ENCODE measurements at regions not wholly inside any gene's neighbourhood (a gene's known extent, or its start where the extent isn't known, plus 50 kb on each side); places are given as distances from the start of the nearest gene placed in this dataset.
"Not testable (repeated sequence)": the region's sequence is repeated elsewhere in the genome, so short reads cannot be mapped to it uniquely, and the experiment has no call there.

- no peak for DNase-seq
- Mint-ChIP-seq H3K4me3 (ENCODE audit: unreplicated experiment) (no peak overlapping the region), H3K9me3 (ENCODE audit: unreplicated experiment) (peaks cover 5% of the 10 kb centered on the region), H3K27ac (ENCODE audit: unreplicated experiment) (no peak overlapping the region), H3K4me1 (ENCODE audit: low read depth, unreplicated experiment) (peaks cover 10% of the 10 kb centered on the region), H3K36me3 (ENCODE audit: unreplicated experiment) (no peaks in the 10 kb centered on the region), H3K27me3 (ENCODE audit: unreplicated experiment) (peaks cover 6% of the 10 kb centered on the region)
- TF ChIP-seq CTCF (IDR thresholded peaks at IDR 0.05; ENCODE audit: partially characterized antibody, unreplicated experiment) = no peak
These were observed 220.4 kb downstream of the VAPA start for GRCh38 chr18:10134204-10134603.

GRCh38 chr18:10134749-10135148 is 220.9 kb downstream of the VAPA start:
- H3K36me3 Mint-ChIP-seq (ENCODE audit: unreplicated experiment); H3K4me3 Mint-ChIP-seq (ENCODE audit: unreplicated experiment); H3K27ac Mint-ChIP-seq (ENCODE audit: unreplicated experiment); H3K9me3 Mint-ChIP-seq (ENCODE audit: unreplicated experiment); H3K27me3 Mint-ChIP-seq (ENCODE audit: unreplicated experiment); H3K4me1 Mint-ChIP-seq (ENCODE audit: low read depth, unreplicated experiment); DNase-seq: not testable (repeated sequence)

DNA sequence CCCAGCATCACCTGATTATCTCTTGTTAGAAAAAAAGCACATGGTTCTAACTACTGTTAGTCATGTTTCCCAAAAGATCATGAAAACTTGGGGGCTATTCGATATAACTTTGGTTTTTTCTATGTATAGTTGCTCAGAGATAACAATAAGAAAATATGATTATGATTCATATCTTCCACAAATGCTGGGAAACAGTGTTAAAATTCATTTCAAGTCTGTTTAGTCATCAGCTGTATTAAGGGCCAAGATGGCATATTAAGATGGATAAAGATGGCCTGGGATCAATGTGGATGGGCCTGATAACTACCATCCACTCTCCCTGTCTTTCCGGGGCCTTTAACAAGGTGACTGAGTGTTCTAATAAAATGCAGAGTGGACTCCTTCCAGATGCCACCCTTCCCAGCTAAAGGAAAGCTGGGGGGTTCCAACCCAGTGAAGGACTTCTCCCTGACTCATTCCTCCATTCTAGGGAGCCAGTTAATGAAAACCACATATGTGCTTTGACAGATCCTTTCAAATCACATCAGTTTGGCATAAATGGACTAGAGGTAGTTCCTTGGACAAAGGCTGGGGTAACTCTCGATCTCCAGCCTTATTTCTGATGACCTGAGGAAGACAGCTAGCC is 221.6 kb downstream of the VAPA start:
- no peaks in the 10 kb centered on the region for H3K36me3 Mint-ChIP-seq (ENCODE audit: unreplicated experiment)
- peaks cover 7% of the 10 kb centered on the region for H3K27me3 Mint-ChIP-seq (ENCODE audit: unreplicated experiment)
- H3K27ac Mint-ChIP-seq (ENCODE audit: unreplicated experiment) = no peak overlapping the region
- peaks cover 11% of the 10 kb centered on the region for H3K4me1 Mint-ChIP-seq (ENCODE audit: low read depth, unreplicated experiment)
- peaks cover 5% of the 10 kb centered on the region for H3K9me3 Mint-ChIP-seq (ENCODE audit: unreplicated experiment)
- no peak overlapping the region for H3K4me3 Mint-ChIP-seq (ENCODE audit: unreplicated experiment)
- TF ChIP-seq CTCF (IDR thresholded peaks at IDR 0.05; ENCODE audit: partially characterized antibody, unreplicated experiment) = no peak
- no peak for DNase-seq

GRCh38 chr18:10138719-10139118 is 224.9 kb downstream of the VAPA start:
- no peak for DNase-seq
- H3K27me3 Mint-ChIP-seq (ENCODE audit: unreplicated experiment) = peaks cover 6% of the 10 kb centered on the region
- no peak overlapping the region for H3K4me3 Mint-ChIP-seq (ENCODE audit: unreplicated experiment)
- no peak for TF ChIP-seq CTCF (IDR thresholded peaks at IDR 0.05; ENCODE audit: partially characterized antibody, unreplicated experiment)
- H3K9me3 Mint-ChIP-seq (ENCODE audit: unreplicated experiment) = peaks cover 5% of the 10 kb centered on the region
- no peak overlapping the region for H3K27ac Mint-ChIP-seq (ENCODE audit: unreplicated experiment)
- no peaks in the 10 kb centered on the region for H3K36me3 Mint-ChIP-seq (ENCODE audit: unreplicated experiment)
- peaks cover 14% of the 10 kb centered on the region for H3K4me1 Mint-ChIP-seq (ENCODE audit: low read depth, unreplicated experiment)

GRCh38 chr18:10139783-10140410 is 226.1 kb downstream of the VAPA start:
- TF ChIP-seq CTCF (IDR thresholded peaks at IDR 0.05; ENCODE audit: partially characterized antibody, unreplicated experiment) = no peak
- Mint-ChIP-seq H3K27ac (ENCODE audit: unreplicated experiment) (no peak overlapping the region), H3K27me3 (ENCODE audit: unreplicated experiment) (peaks cover 4% of the 10 kb centered on the region), H3K4me3 (ENCODE audit: unreplicated experiment) (no peak overlapping the region), H3K36me3 (ENCODE audit: unreplicated experiment) (no peaks in the 10 kb centered on the region), H3K9me3 (ENCODE audit: unreplicated experiment) (peaks cover 5% of the 10 kb centered on the region), H3K4me1 (ENCODE audit: low read depth, unreplicated experiment) (peaks cover 16% of the 10 kb centered on the region)
- no peak for DNase-seq

Data from glutamatergic neuron (in vitro differentiated cells).